Esophagus mucosa (tissue), 1 donor: ENCODE measurements at regions not wholly inside any gene's neighbourhood (a gene's known extent, or its start where the extent isn't known, plus 50 kb on each side); places are given as distances from the start of the nearest gene placed in this dataset.
"Not testable (repeated sequence)": the region's sequence is repeated elsewhere in the genome, so short reads cannot be mapped to it uniquely, and the experiment has no call there.

Experiments used
- ATAC-seq: fragments of 200-7000 bp; cut with Tn5 transposase; one replicate; pipeline ENCODE4 v1.9.1; 2020
- donor health status: DM: yes; HTN: yes; CAD: no.

- ATAC-seq = not testable (repeated sequence)
Observed at GRCh38 chr2:37759989-37760388, 88.5 kb upstream of the CDC42EP3 start.

GRCh38 chr2:37760471-37760870, 89.0 kb upstream of the CDC42EP3 start:
- no peak for ATAC-seq

GRCh38 chr2:37762281-37762680, 90.8 kb upstream of the CDC42EP3 start:
- not testable (repeated sequence) for ATAC-seq

GRCh38 chr2:37764739-37765138, 93.3 kb upstream of the CDC42EP3 start:
- no peak for ATAC-seq

GRCh38 chr2:37766106-37766505, 94.7 kb upstream of the CDC42EP3 start:
- ATAC-seq = no peak

- ATAC-seq = no peak
Observed at GRCh38 chr2:37767046-37767445, 95.6 kb upstream of the CDC42EP3 start.

GRCh38 chr2:37767959-37768925, 96.8 kb upstream of the CDC42EP3 start:
- peak; percentile 38 for ATAC-seq

GRCh38 chr2:37769551-37769950, 98.1 kb upstream of the CDC42EP3 start:
- no peak for ATAC-seq

GRCh38 chr2:37770797-37771196, 99.4 kb upstream of the CDC42EP3 start:
- no peak for ATAC-seq

- no peak for ATAC-seq
Observed at GRCh38 chr2:37771600-37772088, 100.2 kb upstream of the CDC42EP3 start.

GRCh38 chr2:37773371-37774130, 102.1 kb upstream of the CDC42EP3 start:
- ATAC-seq = no peak

- not testable (repeated sequence) for ATAC-seq
Observed at GRCh38 chr2:37774171-37774944, 102.9 kb upstream of the CDC42EP3 start.

- no peak for ATAC-seq
Observed at GRCh38 chr2:37774976-37775907, 103.8 kb upstream of the CDC42EP3 start.

GRCh38 chr2:37775908-37776250, 104.4 kb upstream of the CDC42EP3 start:
- no peak for ATAC-seq

GRCh38 chr2:37776487-37776886, 105.0 kb upstream of the CDC42EP3 start:
- ATAC-seq = no peak

GRCh38 chr2:37779139-37779538, 107.7 kb upstream of the CDC42EP3 start:
- ATAC-seq = no peak

- no peak for ATAC-seq
Observed at GRCh38 chr2:37779611-37780386, 108.4 kb upstream of the CDC42EP3 start.

GRCh38 chr2:37780387-37780676, 108.9 kb upstream of the CDC42EP3 start:
- ATAC-seq = peak; percentile 49

GRCh38 chr2:37781028-37781427, 109.6 kb upstream of the CDC42EP3 start:
- ATAC-seq = no peak

GRCh38 chr2:37782155-37782673, 110.8 kb upstream of the CDC42EP3 start:
- no peak for ATAC-seq
